ENCODE measurements at regions not wholly inside any gene's neighbourhood (a gene's known extent, or its start where the extent isn't known, plus 50 kb on each side); places are given as distances from the start of the nearest gene placed in this dataset.

DNA sequence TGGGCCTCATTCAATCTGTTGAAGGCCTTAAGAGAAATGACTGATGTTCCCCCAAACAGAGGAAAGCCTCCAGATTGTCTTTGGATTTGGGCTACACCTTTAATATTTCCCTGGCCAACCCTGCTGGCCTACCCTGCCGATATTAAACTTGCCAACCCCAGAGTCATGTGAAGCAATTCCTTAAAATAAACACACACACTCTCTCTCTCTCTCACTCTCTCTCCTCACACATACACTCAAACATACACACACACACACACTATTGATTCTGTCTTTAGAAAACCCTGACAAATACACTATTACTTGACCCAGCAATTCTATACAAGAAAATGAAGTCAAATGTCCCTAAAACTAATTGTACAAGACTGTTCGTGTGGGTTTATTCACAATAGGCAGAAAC, 109.9 kb upstream of the ST8SIA2 start:
- Mint-ChIP-seq H3K9me3 (no peaks in the 10 kb centered on the region), H3K4me1 (no peaks in the 10 kb centered on the region), H3K27ac (no peak overlapping the region), H3K27me3 (peaks cover 6% of the 10 kb centered on the region), H3K36me3 (no peaks in the 10 kb centered on the region), H3K4me3 (no peak overlapping the region)

DNA sequence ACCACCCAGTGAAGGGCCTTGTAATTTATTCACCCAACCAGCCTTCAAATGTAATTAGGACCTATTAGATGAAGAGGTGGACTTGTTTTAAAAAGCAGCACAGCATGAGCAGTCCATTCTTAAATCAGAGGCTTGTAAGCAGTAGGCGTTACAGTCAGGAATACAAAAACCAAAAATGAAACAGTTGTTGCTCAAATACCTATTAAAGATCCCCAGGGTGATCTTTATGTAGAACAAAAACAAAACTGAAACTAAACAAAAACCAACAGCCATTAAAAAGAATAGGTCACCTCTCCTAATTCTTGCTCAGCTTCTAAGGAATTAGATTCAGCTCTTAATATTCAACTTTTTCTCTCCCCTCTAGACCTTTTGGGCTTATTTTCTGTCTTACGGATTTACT, 104.9 kb upstream of the ST8SIA2 start:
- peaks cover 12% of the 10 kb centered on the region for H3K27me3 Mint-ChIP-seq
- H3K27ac Mint-ChIP-seq = no peak overlapping the region
- no peak overlapping the region for H3K4me3 Mint-ChIP-seq
- no peaks in the 10 kb centered on the region for H3K36me3 Mint-ChIP-seq
- no peaks in the 10 kb centered on the region for H3K9me3 Mint-ChIP-seq
- H3K4me1 Mint-ChIP-seq = no peaks in the 10 kb centered on the region

DNA sequence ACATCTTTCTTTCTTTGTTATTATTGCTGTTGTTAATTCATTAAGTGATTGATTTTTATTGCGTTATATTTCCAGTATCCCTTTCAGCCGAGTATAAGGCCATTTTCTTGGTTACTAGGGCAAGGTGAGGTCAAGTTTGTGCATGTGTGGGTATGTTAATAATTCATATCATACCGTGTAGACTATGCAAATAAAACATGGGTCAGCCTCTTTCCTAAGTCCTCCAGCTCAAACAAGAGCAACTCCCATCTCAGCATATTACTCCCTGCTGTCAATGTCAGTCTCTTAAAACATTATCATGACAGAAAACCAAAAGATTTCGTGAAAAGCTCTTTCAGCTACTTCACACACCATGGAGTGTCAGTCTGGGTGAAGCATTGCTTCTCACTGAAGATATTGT, 103.9 kb upstream of the ST8SIA2 start:
- no peak overlapping the region for H3K27ac Mint-ChIP-seq
- no peak overlapping the region for H3K4me3 Mint-ChIP-seq
- H3K36me3 Mint-ChIP-seq = no peaks in the 10 kb centered on the region
- peaks cover 12% of the 10 kb centered on the region for H3K27me3 Mint-ChIP-seq
- no peaks in the 10 kb centered on the region for H3K9me3 Mint-ChIP-seq
- H3K4me1 Mint-ChIP-seq = no peaks in the 10 kb centered on the region

DNA sequence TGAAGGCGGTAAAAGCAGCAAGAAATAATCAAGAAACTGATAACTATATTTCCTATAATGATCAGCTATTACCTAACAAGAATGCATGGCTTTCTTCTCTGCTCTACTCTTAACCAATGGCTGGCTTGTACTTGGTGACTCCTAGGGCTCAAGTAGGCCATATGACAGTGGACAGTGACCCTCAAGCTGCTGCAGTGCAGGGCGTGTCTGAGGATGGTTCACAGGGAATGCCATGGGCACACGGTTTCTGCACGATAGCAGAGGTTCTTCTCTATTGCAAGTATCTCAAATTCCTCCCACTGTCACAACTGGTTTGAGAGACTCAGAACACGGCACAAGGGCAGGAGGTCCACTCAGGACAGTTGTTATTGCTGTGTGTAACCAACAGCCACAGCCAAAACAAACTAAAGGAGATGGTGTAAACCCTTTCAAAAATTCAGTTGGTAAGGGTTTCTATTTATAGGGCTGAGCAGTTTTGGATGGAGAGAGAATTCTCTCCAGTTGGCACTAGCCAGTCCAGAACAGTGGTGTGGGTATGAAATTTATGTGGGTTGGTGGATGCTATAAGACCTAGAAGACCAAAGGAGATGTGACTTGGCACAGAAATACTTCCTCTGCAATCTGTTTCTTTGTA, 103.2 kb upstream of the ST8SIA2 start:
- H3K4me1 Mint-ChIP-seq = no peaks in the 10 kb centered on the region
- H3K9me3 Mint-ChIP-seq = no peaks in the 10 kb centered on the region
- H3K36me3 Mint-ChIP-seq = no peaks in the 10 kb centered on the region
- H3K27me3 Mint-ChIP-seq = peaks cover 12% of the 10 kb centered on the region
- H3K27ac Mint-ChIP-seq = no peak overlapping the region
- no peak overlapping the region for H3K4me3 Mint-ChIP-seq

DNA sequence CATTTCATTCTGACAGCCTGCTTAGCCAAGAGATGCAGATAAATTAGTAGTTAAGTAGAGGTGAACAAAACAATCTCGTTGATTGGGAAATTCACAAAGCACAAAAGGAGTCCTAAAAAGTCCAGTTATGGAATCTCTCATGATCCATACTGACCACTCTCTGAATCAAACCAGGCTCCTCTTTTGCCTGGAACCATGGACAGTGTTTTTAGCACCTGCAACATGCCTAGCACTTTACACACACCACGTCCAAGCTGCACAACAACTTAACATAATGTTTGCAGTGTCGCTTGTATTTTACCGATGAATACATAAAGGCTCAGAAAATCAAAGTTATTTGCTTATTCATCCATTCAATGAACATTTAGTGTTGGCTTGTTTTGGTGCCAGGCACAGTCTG, 101.8 kb upstream of the ST8SIA2 start:
- H3K36me3 Mint-ChIP-seq = no peaks in the 10 kb centered on the region
- H3K27ac Mint-ChIP-seq = no peak overlapping the region
- no peaks in the 10 kb centered on the region for H3K4me1 Mint-ChIP-seq
- H3K4me3 Mint-ChIP-seq = no peak overlapping the region
- H3K27me3 Mint-ChIP-seq = peaks cover 12% of the 10 kb centered on the region
- H3K9me3 Mint-ChIP-seq = no peaks in the 10 kb centered on the region

DNA sequence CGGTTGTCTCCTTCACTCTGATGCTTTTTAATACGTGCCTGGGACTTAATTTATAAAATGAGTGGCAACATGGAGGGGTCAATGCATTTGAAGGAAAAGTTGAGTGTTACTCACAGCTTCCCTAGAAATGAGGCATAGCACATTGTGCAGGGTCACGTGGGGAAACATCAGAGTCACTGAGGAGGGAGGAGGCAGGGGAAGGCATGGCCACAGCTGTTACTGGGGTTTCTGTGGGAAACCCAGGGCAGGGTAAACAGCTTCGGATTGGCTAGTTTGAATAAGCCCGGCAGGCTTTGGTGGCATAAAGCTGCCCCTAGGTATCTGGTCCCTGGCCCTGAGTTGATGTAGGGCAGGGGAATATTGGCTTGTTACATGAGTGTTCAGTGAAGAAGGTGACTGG, 98.9 kb upstream of the ST8SIA2 start:
- Mint-ChIP-seq H3K27me3 (peaks cover 12% of the 10 kb centered on the region), H3K4me1 (no peaks in the 10 kb centered on the region), H3K27ac (no peak overlapping the region)

DNA sequence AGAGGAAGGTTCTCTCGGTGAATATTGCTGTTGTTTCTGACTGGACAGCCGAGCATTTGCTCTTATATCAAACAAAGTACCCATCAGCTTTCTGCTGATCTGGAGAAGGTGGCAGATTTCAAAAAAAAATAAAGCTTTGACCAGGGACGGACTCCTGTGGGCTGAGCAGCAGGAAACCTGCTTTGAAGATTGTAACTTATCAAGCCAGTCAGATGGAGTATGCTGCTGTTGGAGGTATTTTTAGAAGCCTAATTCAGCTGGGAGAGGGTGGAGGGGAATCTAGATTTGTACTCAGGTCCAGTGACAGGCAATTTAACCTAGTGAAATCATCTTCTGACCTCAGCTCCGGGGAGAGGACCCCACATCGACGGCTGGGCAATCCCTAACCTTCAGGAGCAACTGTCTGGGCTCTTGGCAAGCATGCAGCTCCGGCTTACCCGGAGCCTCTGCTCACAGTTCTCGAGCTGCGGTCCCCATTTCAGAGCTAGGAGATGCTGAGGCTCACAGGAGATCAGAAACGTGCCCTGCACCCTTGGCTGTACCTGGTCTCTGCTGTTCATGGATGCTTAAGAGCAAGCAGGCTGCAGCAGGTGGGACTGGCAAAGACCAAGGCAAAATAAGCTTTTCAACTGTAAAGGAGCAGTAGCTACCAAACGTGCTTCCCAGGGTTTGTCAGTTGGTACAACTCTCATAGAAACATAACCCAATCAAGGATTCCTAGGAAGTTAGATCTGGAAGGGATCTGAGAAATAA, 89.3 kb upstream of the ST8SIA2 start:
- H3K4me1 Mint-ChIP-seq = no peaks in the 10 kb centered on the region
- H3K36me3 Mint-ChIP-seq = no peaks in the 10 kb centered on the region
- H3K4me3 Mint-ChIP-seq = no peak overlapping the region
- H3K27ac Mint-ChIP-seq = no peak overlapping the region
- peaks cover 8% of the 10 kb centered on the region for H3K27me3 Mint-ChIP-seq
- no peaks in the 10 kb centered on the region for H3K9me3 Mint-ChIP-seq

More for the DNA sequence above, 98.9 kb upstream of the ST8SIA2 start:
- Mint-ChIP-seq H3K9me3 (no peaks in the 10 kb centered on the region), H3K36me3 (no peaks in the 10 kb centered on the region), H3K4me3 (no peak overlapping the region)

DNA sequence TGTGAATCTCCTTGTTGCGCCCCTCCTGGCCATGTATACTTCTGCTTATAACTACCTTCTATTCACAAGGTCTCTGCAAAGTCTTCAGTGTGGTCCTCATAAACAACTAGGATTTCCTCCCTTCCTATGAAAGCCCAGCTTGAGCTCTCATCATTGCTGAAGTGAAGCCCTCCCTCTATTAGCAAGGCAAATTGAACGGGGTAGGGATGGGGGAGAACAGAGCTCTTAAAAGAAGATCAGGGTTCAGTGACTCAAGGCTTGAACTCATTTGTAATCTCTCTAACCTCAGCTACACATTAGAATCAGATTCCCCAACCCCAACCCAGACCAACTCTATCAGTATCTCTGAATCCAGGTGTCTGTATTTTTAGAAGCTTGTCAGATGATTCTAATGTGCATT, 88.3 kb upstream of the ST8SIA2 start:
- Mint-ChIP-seq H3K27ac (no peak overlapping the region), H3K4me3 (no peak overlapping the region), H3K9me3 (no peaks in the 10 kb centered on the region), H3K27me3 (peaks cover 8% of the 10 kb centered on the region), H3K36me3 (no peaks in the 10 kb centered on the region), H3K4me1 (no peaks in the 10 kb centered on the region)

DNA sequence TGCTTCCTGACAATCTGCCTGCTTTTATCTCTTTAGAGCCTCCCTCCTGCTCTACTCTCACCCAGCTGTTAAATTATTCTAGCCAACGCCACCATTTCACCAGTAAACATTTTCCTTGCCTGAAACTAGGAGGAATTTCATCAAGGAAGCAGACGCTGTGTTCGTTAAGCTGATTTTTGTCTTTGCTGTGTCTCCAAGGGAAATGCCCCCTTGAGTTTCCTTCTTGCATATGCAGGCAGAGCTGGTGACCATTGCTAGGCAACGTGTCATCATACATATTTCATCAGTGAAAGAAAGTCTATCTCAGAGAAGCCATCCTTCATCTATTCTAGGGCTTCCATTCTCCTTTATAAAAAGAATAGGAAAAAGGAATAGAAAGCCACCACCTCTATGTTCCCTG, 87.0 kb upstream of the ST8SIA2 start:
- Mint-ChIP-seq H3K27me3 (peaks cover 8% of the 10 kb centered on the region), H3K27ac (no peak overlapping the region), H3K36me3 (no peaks in the 10 kb centered on the region), H3K4me3 (no peak overlapping the region), H3K4me1 (no peaks in the 10 kb centered on the region), H3K9me3 (peaks cover 4% of the 10 kb centered on the region)

DNA sequence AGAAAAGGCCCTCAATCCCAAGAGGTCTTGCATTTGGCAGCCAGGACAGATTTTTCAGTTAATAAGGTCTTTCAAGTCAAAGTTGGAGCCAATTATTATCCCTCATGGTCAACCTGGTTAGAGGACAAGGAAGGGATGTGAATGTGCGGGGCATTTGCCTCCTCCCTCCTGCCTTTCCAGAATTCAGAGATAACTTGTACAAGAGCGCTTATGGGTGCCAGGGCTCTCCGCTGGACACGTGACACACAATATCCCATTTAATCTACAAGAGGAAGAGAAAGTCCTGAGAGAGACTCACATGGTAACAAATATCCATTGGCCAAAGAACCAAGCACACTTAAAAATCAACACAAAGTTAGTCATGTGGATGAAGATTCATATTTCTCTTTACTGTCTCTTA, 78.5 kb upstream of the ST8SIA2 start:
- Mint-ChIP-seq H3K9me3 (peaks cover 10% of the 10 kb centered on the region), H3K4me3 (no peak overlapping the region), H3K27ac (no peak overlapping the region), H3K27me3 (peaks cover 13% of the 10 kb centered on the region), H3K4me1 (no peaks in the 10 kb centered on the region), H3K36me3 (no peaks in the 10 kb centered on the region)

DNA sequence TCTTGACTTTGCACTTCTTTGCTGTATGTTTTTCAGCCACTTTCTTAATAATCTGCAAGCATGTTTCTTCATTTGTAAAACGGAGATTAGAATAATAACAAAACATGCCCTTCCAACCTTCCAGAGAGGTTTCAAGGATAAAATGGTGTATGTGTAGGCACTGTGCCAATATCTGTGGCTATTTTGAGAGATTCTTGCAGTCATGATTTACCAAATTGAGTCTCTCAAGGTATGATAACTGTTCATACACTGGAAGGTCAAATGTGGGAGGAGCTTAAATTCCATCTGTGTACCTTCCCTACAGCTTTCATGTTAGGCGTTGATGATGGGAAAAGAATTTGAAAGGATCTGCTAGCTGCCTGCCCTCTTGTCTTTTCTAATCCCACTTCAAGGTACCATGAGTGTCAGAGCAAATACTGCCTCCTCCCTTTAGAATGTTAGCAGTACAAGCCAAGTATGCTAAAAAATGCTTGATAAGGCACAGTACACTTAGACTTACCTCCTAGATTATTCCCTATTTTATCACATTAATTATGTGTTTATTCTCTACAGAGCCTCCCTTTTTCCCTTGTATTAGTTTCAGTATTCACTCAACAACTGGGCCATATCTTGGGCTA, 78.0 kb upstream of the ST8SIA2 start:
- no peak overlapping the region for H3K4me3 Mint-ChIP-seq
- no peaks in the 10 kb centered on the region for H3K4me1 Mint-ChIP-seq
- no peak overlapping the region for H3K27ac Mint-ChIP-seq
- no peaks in the 10 kb centered on the region for H3K36me3 Mint-ChIP-seq
- H3K9me3 Mint-ChIP-seq = peaks cover 10% of the 10 kb centered on the region
- peaks cover 13% of the 10 kb centered on the region for H3K27me3 Mint-ChIP-seq

DNA sequence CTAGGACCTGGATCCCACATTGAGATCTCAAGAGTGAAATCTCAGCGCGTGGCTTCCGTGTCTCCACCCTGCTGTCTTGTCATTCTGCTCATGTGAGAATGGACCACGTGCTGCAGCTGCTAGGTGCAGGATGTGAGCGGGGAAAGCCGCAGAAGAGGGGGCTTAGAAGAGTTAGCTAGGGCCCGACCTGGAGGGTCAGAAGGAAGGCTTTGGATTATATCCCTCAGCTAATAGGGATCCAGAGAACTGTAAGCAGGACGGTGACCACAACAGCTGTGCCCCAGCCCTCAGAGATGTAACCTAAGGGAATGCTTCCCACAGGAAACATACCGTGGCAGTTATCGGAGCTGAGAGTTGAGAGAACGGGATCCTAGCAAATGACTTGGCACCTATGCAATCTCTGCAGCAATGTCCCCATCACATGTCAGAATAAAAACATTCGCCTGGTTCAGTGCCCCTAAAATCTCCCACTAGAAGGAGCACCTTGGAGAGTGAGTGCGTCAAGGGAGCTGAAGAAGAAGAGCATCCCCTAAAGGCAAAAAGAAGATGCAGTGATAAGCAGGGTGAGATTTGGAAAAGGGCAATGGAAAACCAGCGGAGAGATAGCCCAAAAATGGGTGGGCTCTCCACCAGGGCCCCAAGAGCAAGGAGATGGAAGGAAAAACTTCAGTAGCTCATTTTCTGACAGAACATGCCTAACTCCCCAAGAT, 76.9 kb upstream of the ST8SIA2 start:
- peaks cover 6% of the 10 kb centered on the region for H3K9me3 Mint-ChIP-seq
- H3K27ac Mint-ChIP-seq = no peak overlapping the region
- H3K27me3 Mint-ChIP-seq = peaks cover 13% of the 10 kb centered on the region
- H3K4me1 Mint-ChIP-seq = no peaks in the 10 kb centered on the region
- no peaks in the 10 kb centered on the region for H3K36me3 Mint-ChIP-seq
- no peak overlapping the region for H3K4me3 Mint-ChIP-seq

DNA sequence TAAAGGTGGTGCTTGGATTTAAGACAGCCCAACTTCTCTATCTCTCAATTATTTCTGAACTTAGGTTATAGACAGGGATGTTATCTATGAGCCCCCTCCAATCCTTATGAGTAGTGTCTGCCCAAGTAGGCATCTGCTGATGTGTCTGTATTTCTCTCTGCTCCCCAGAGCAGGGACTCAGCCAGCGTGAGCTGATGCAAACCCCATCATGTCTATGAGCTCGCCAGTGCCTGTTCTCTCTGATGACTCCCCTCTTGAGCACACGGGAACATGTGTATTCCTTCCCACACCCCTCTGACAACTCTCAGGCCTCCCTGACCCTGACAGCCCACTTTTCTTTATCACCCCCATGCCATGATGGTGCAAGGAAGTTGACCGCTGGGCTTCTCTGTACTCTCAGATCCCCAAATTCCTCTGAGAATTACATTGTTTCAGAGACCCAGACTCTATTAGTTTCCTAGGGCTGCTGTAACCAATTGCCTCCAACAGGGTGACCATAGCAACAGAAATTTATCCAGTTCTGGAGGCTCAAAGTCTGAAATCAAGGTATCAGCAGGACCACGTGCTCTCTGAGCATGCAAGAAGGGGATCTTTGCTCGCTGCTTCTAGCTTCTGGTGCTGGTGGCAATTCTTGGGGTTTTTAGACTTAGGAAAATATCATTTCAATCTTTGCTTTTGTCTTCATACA, 73.5 kb upstream of the ST8SIA2 start:
- no peak overlapping the region for H3K27ac Mint-ChIP-seq
- H3K4me3 Mint-ChIP-seq = no peak overlapping the region
- H3K36me3 Mint-ChIP-seq = no peaks in the 10 kb centered on the region
- H3K4me1 Mint-ChIP-seq = no peaks in the 10 kb centered on the region
- H3K9me3 Mint-ChIP-seq = no peaks in the 10 kb centered on the region
- peaks cover 8% of the 10 kb centered on the region for H3K27me3 Mint-ChIP-seq

DNA sequence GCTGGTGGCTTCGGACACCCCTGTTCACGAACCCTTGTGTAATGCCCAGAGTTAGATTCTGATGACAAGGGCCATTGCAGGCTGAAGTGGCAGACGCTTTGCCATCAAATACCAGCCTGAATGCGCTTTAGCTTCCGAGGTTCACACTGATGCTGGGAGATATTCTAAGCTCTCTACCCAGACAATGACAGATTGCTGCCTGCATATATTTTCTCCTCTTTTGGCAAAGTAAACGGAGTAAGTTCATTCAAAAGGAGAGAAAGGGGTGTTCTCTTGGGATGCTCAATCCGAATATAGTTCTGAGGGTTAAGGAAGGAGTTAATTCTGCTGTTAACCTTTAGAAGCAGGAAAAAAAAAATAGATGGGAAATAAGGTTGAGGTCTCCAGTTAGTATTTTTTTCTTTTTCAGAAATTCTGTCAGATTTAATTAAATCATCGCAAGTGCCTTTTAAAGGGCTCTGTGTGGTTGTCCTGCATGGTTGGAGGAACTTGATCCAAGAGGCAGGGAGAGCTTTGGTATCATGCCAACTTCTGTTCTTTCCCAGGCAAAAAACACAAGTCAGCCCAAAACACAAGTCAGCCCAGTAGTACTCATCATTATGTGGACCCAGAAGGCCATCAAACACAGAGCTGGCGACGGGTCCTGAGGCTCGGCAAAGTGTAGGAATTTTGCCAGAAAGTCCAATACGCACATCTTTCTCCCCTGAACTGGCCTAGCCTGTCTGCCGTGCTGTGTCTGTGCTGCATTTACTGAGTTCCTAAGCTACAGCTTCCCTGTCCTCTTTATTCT, 70.9 kb upstream of the ST8SIA2 start:
- Mint-ChIP-seq H3K27ac (no peak overlapping the region), H3K9me3 (no peaks in the 10 kb centered on the region), H3K27me3 (peaks cover 2% of the 10 kb centered on the region)

DNA sequence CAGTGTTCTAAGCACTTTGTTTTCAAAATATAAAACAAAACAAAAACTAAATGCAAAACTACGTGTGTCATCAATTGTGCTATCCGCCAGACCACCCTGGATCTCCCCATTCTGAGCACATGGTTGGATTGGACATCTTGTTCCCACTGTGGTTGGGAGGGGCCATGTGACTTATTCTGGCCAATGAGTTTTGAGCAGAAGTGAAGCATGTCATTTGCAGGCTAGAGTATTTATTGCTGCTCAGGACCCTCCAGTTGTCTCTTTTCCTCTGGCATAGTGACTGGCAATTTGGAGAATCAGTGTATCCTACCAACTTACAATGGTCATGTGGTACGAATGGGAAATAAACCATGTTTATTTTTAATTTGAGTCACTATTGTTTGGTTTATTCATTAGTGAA, 70.2 kb upstream of the ST8SIA2 start:
- no peak overlapping the region for H3K27ac Mint-ChIP-seq
- no peaks in the 10 kb centered on the region for H3K27me3 Mint-ChIP-seq
- no peak overlapping the region for H3K4me3 Mint-ChIP-seq
- no peaks in the 10 kb centered on the region for H3K4me1 Mint-ChIP-seq
- no peaks in the 10 kb centered on the region for H3K36me3 Mint-ChIP-seq
- no peaks in the 10 kb centered on the region for H3K9me3 Mint-ChIP-seq

More for the DNA sequence above, 70.9 kb upstream of the ST8SIA2 start:
- H3K4me3 Mint-ChIP-seq = no peak overlapping the region
- no peaks in the 10 kb centered on the region for H3K36me3 Mint-ChIP-seq
- H3K4me1 Mint-ChIP-seq = no peaks in the 10 kb centered on the region

Data from activated naive CD4-positive, alpha-beta T cell treated with anti-CD3 and anti-CD28 coated beads, Interleukin-2, amount 50 U/mL, for 24 hours (primary cell).